ENCODE measurements at regions not wholly inside any gene's neighbourhood (a gene's known extent, or its start where the extent isn't known, plus 50 kb on each side); places are given as distances from the start of the nearest gene placed in this dataset.

DNA sequence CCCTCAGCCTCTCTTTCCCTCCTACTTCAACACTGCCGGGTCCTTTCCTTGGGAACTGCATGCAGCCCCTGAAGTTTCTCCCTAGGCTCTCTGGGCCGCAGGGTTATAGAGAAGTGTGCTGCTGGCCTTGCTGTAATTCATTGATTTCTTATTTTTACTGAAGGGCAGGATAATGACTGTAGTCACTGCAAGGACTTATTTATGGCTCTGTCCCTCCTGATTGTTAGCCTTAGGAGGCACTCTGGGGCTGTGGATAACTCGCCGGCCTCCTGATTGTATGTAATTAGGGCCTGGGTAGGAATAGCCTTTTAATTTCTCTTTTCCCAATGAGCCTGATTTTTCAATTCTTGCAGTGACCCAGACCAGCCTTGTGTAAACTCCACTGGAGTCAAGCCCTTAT, 138.3 kb upstream of the CDH13 start:
- no peak for DNase-seq

DNA sequence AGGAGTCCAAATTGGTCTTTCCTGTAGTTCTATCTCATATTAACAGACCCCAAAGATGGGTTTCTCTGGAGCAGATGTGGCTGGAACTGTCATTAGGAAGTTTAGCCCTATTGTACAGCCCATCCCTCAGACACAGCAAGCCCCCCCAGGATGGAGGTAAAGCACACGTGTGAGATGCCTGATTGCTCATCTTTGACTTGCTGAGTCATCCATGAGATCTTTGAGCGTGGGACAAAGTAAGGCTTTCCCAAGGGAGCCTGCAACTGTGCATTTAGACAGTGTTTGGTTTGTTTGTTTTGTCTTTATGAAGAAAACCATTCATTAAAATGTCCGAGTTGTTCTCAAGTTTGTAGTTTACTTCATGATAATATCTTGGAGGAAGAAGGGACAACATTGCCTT, 145.3 kb upstream of the CDH13 start:
- no peak for DNase-seq

GRCh38 chr16:82476786-82477185, 150.0 kb upstream of the CDH13 start:
- no peak for DNase-seq

GRCh38 chr16:82470620-82471152, 156.1 kb upstream of the CDH13 start:
- DNase-seq = no peak

DNA sequence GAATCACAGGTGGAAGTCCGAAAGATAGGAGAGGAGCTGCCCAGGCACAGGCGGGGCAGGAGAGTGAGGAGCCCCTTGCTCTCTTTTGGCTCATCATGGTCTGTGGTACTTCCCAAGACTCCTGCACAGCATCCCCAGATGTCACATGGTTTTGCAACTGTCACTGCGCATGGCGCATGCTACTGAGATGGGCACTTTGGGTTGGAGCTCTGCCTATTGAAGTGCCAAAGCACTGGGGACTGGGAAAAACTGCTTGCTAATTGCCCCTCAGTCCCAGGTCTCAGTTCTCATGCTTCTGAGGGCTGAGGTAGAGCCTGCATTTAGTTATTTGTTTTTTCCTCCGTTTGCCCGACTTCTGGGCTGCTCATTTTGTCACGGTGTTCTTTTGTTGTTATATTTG, 156.8 kb upstream of the CDH13 start:
- no peak for DNase-seq

DNA sequence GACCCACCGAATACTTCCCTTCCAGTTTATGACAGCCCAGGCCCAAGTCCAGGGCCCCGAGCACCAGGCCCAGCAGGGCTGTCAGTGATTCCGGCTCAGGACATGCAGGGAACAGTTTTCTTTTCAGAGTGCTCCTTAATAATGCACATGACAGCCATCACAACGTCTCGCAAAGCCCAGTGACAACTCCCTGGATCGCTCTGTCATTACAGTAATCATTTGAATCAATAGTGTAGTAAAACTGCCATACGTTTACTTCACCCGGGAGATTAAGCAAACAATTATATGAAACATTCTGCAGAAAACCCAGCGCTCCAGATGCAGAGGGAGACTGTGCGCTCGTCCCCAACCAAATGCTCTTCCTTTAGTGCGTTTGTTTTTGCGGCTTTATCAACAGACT, 162.6 kb upstream of the CDH13 start:
- no peak for DNase-seq

GRCh38 chr16:82460766-82461165, 166.0 kb upstream of the CDH13 start:
- no peak for DNase-seq

DNA sequence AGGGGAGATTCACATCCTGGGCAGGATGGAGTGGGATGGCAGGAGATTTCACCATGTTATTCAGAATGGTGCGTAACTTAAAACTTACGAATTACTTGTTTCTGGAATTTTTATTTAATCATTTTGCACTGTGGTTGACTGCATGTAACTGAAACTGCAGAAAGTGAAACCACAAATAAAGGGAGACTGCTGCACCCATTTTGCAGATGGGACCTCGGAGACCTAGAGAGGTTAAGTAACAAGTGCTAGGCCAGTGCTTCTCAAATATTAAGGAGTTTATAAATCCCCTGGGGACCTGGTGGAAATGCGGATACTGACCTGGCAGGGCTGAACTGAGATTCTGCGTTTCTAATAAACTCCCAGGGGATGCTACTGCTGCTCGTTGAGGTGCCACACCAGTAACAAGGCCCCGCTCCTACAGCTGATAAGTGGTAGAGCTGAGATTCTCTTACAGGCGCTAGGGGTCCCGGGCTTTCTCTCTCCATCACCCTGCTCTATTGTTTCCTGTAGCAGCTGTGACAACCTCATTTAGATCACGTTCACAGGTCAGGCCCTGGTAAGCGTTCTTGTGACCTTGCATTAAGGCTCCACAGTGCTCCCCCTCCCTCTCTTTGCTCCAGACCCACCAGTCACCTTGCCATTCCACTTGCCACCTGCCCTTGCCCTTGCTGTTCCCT, 167.1 kb upstream of the CDH13 start:
- no peak for DNase-seq

DNA sequence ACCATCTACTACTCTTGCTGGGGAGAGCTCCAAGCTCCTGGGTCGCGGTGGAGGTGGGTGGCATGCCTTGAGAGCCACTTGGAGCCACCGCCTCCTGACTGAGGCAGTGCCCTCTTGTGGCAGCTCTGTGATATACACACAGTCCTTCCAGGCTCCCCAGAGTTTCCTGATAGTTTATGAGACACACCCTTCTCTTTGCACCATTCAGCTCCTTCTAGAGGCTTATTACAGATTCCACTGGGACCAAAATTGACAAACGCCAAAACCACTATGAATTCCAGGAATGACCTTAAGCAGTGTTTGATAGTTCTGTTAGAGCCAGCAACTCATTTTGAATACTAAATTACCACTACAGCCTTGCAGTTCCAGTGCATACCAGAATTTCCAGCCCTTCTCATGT, 170.1 kb upstream of the CDH13 start:
- DNase-seq = no peak

GRCh38 chr16:82454566-82454965, 172.2 kb upstream of the CDH13 start:
- no peak for DNase-seq

- no peak for DNase-seq
Measured at GRCh38 chr16:82454152-82454551, 172.6 kb upstream of the CDH13 start.

- DNase-seq = no peak
Measured at GRCh38 chr16:82452004-82452756, 174.6 kb upstream of the CDH13 start.

DNA sequence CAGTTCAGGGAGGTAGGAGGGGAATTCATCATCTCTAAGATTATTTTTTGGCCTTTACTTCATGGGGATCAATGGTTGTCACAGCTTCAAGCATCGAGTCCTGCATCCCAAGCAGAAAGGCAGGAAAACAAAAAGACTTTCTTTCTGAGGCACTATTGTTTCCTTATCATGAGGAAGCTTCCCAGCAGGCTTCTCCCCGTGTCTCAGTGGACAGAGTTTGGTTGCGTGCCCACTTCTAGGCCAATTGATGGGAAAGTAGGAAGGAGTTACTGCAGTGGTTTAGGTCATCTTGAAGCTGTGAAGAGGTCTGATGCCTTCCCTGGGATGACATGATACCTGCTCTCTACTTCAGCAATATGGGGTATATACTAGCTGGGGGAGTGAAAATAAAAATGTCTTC, 175.3 kb upstream of the CDH13 start:
- DNase-seq = no peak

DNA sequence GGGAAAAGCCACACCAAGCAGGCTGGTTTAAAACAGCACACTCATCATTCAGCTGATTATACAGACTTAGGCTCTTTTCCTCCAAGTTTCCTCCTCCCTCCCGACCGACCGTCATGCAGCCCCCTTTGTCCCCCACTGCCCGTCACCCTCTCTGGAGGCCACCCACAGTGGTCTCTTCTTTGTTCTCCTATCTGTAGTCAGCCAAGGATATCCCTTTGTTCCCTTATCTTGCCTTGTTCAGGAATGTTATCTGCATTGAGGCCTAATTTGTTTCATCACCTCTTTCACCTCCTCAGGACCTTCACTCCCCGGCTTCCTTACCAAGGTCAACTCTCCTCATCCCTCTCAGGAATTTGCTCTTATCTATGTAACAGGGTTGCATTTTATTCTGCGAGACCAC, 186.4 kb upstream of the CDH13 start:
- DNase-seq = no peak

- no peak for DNase-seq
Measured at GRCh38 chr16:82439678-82440293, 187.0 kb upstream of the CDH13 start.

DNA sequence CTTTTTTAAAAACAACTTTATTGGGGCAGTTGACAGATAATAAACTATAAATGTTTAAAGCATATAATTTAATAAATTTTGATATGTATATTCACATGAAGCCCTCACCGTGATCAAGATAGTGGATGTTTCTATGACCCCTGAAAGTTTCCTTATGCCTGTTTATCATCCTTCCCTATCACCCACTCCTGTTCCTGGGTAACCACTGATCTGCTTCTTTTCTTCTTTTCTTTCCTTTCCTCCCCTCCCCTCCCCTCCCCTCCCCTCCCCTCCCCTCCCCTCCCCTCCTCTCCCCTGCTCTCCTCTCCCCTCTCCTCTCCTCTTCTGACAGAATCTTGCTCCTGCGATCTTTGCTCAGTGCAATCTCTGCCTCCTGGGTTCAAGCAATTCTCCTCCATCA, 193.7 kb upstream of the CDH13 start:
- DNase-seq = no peak

- no peak for DNase-seq
Measured at GRCh38 chr16:82432261-82432660, 194.5 kb upstream of the CDH13 start.

DNA sequence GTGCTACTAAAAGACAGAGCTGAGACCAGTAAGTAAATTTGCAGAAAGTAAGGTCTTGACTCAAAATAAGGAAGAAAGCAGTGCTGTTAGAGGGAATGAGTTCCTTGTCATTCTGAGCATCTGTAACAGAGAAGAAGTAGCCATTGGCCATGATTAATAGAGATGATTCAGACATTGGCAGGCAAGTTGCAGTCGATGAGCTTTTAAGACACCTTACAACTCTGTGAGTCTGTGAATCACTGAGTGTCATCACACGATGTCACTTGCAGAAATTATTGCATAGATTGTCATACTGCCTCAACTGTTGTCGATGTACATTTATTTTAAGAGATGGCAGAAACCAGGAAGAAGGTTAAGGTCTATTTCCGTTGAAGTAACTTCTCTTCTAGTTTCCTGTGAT, 201.1 kb upstream of the CDH13 start:
- DNase-seq = no peak

DNA sequence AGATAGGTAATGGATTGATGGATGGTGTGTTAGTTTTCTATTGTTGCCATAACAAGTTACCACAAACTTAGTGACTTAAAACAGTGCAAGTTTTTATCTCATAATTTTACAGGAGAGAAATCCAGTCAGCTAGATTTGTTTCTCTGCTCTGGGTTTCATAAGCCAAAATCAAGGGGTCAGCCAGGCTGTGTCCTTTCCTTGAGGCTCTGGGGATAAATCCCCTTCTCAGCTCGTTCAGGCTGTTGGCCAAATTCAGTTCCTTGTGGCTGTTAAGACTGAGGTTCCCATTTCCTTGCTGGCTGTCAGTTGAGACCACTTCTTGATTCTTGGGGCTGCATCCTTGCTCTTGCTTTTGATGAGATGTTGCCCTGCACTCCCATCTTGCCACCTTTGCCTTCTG, 204.9 kb upstream of the CDH13 start:
- DNase-seq = no peak

- DNase-seq = no peak
Measured at GRCh38 chr16:82419332-82419731, 207.4 kb upstream of the CDH13 start.

DNA sequence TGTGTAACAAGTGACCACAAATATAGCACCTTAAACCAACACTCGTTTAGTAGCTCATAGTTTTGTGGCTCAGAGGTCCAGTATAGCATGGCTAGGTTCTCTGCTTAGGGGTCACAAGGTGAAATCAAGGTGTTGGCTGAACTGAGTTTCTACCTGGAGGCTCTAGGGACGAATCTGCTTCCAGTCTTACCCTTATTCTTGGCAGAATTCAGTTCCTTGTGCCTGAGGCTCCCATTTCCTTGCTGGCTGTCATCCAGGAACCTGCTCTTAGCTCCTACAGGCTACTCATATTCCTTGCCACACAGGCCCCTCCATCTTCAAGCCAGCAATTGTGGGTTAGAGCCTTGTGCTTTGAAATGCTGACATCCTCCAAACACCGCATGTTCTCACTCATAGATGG, 212.3 kb upstream of the CDH13 start:
- DNase-seq = no peak

- DNase-seq = no peak
Measured at GRCh38 chr16:82412770-82413169, 214.0 kb upstream of the CDH13 start.

GRCh38 chr16:82405736-82406135, 221.0 kb upstream of the CDH13 start:
- no peak for DNase-seq

All from activated CD4-positive, alpha-beta T cell treated with anti-CD3 and anti-CD28 coated beads for 1 hour (primary cell).